H1 (cell line): ENCODE measurements at regions not wholly inside any gene's neighbourhood (a gene's known extent, or its start where the extent isn't known, plus 50 kb on each side); places are given as distances from the start of the nearest gene placed in this dataset.

Experiments used
- CTCF ChIA-PET: fragments of 300-600 bp; sonication (Branson Sonifier 250); formaldehyde crosslinking; loops from one replicate; lab custom pipeline; 2021; ENCODE audit not compliant: partially characterized antibody; lab: Charles Lee
- POLR2A ChIA-PET: fragments of 300-600 bp; sonication (Branson Sonifier 250); formaldehyde crosslinking; loops from one replicate; lab custom pipeline; 2021; ENCODE audit warnings: inconsistent platforms; ENCODE audit not compliant: partially characterized antibody; lab: Charles Lee
- DNase-seq, 2 experiments: peaks; one replicate each; pipeline versions ENCODE4 v3.0.0 to v3.0.0-alpha.2; 2010 to 2022; ENCODE audit warnings: low spot score in 2 of 2, low read depth in 1 of 2, mixed read lengths in 1 of 2
- FAIRE-seq: peaks from 2 replicates; lab custom pipeline; 2011; peaks lifted over from hg19 to GRCh38; lab: Jason Lieb, UNC
- H2AFZ ChIP-seq: 2 replicates; pipeline ENCODE4 v1.8.1; 2012; ENCODE audit warnings: low read length, inconsistent platforms
- H2AK5ac ChIP-seq: 2 replicates; pipeline ENCODE4 v1.6.1; 2013; ENCODE audit warnings: low read depth, low read length
- H2BK120ac ChIP-seq: replicated peaks from 2 replicates; pipeline ENCODE3; 2013; ENCODE audit warnings: low read depth, low read length, inconsistent platforms
- H2BK12ac ChIP-seq: 2 replicates; pipeline ENCODE4 v1.6.1; 2013; ENCODE audit warnings: low read depth, low read length
- H2BK15ac ChIP-seq: 2 replicates; pipeline ENCODE4 v1.6.1; 2013; ENCODE audit warnings: low read length
- H2BK20ac ChIP-seq: 2 replicates; pipeline ENCODE4 v1.6.1; 2013; ENCODE audit warnings: low read length
- H2BK5ac ChIP-seq: 2 replicates; pipeline ENCODE4 v1.6.1; 2013; ENCODE audit warnings: low read depth, low read length
- H3K14ac ChIP-seq: 2 replicates; pipeline ENCODE4 v1.6.1; 2013; ENCODE audit warnings: inconsistent platforms; ENCODE audit not compliant: insufficient read length
- H3K18ac ChIP-seq: 2 replicates; pipeline ENCODE4 v1.6.1; 2013; ENCODE audit warnings: low read length; ENCODE audit errors: extremely low read depth
- H3K23ac ChIP-seq: 2 replicates; pipeline ENCODE4 v1.6.1; 2013; ENCODE audit warnings: inconsistent platforms; ENCODE audit not compliant: insufficient read length
- H3K23me2 ChIP-seq: 2 replicates; pipeline ENCODE4 v1.6.1; 2013; ENCODE audit warnings: low read depth, low read length
- H3K27ac ChIP-seq: 2 replicates; pipeline ENCODE4 v1.6.1; 2011; ENCODE audit warnings: low read depth, low read length, inconsistent platforms
- H3K27me3 ChIP-seq, 4 experiments: replicated peaks in 1 of 4; 1 replicate in 1 of 4; 2 replicates in 3 of 4; pipeline versions ENCODE4 v1.6.1 to v1.8.1; 2011 to 2013; ENCODE audit warnings: low read length in 3 of 4, mild to moderate bottlenecking in 3 of 4, inconsistent platforms in 2 of 4, mixed read lengths in 2 of 4, moderate library complexity in 1 of 4; ENCODE audit not compliant: control insufficient read depth in 3 of 4, insufficient read depth in 3 of 4; ENCODE audit errors: extremely low read depth in 1 of 4
- H3K36me3 ChIP-seq, 4 experiments: 2 replicates each; pipeline versions ENCODE4 v1.6.1 to v1.8.1; 2011 to 2013; ENCODE audit warnings: mild to moderate bottlenecking in 4 of 4, low read length in 3 of 4, moderate library complexity in 2 of 4, control low read depth in 1 of 4, inconsistent platforms in 1 of 4; ENCODE audit not compliant: insufficient read depth in 4 of 4, control insufficient read depth in 2 of 4
- H3K4ac ChIP-seq: replicated peaks from 2 replicates; pipeline ENCODE3; 2013; ENCODE audit warnings: low read length, low read depth, mixed read lengths, inconsistent platforms; ENCODE audit not compliant: insufficient read length
- H3K4me1 ChIP-seq, 4 experiments: replicated peaks in 1 of 4; 1 replicate in 1 of 4; 2 replicates in 3 of 4; pipeline versions ENCODE4 v1.6.1 to v1.8.1; 2011 to 2013; ENCODE audit warnings: low read length in 3 of 4, inconsistent platforms in 2 of 4, mixed read lengths in 1 of 4; ENCODE audit not compliant: insufficient read depth in 4 of 4, control insufficient read depth in 3 of 4
- H3K4me2 ChIP-seq, 2 experiments: 2 replicates each; pipeline versions ENCODE4 v1.6.1 to v1.8.1; 2011 to 2013; ENCODE audit warnings: low read depth in 2 of 2, low read length in 2 of 2, control low read depth in 1 of 2, inconsistent platforms in 1 of 2, mild to moderate bottlenecking in 1 of 2; ENCODE audit not compliant: insufficient read depth in 1 of 2
- H3K4me3 ChIP-seq, 4 experiments: fragments of 200-600, 300-600 bp in 1 of 4; sonication (generic), shearing (Covaris generic), sonication (Bioruptor Twin) in 1 of 4; 2 replicates each; pipeline versions ENCODE4 v1.5.1 to v1.8.1; 2011 to 2016; ENCODE audit warnings: low read length in 4 of 4, low read depth in 3 of 4, control low read depth in 2 of 4, inconsistent platforms in 2 of 4, mild to moderate bottlenecking in 2 of 4, mixed read lengths in 1 of 4, moderate library complexity in 1 of 4; ENCODE audit not compliant: insufficient read depth in 2 of 4; ENCODE audit errors: extremely low read depth in 1 of 4
- H3K56ac ChIP-seq: replicated peaks from 2 replicates; pipeline ENCODE3; 2013; ENCODE audit warnings: low read depth, mild to moderate bottlenecking, mixed read lengths, low read length, inconsistent platforms; ENCODE audit not compliant: insufficient read length
- H3K79me1 ChIP-seq: 2 replicates; pipeline ENCODE4 v1.6.1; 2013; ENCODE audit warnings: low read depth, low read length, control low read depth
- H3K79me2 ChIP-seq, 2 experiments: 2 replicates each; pipeline versions ENCODE4 v1.6.1 to v1.8.1; 2012 to 2013; ENCODE audit warnings: low read length in 2 of 2, mild to moderate bottlenecking in 2 of 2, inconsistent platforms in 1 of 2; ENCODE audit not compliant: insufficient read depth in 2 of 2, control insufficient read depth in 1 of 2
- H3K9ac ChIP-seq, 4 experiments: replicated peaks in 1 of 4; 1 replicate in 1 of 4; 2 replicates in 3 of 4; pipeline versions ENCODE4 v1.6.1 to v1.8.1; 2011 to 2013; ENCODE audit warnings: low read depth in 3 of 4, low read length in 3 of 4, control low read depth in 2 of 4, mild to moderate bottlenecking in 2 of 4, moderate library complexity in 2 of 4, inconsistent platforms in 1 of 4; ENCODE audit errors: extremely low read depth in 1 of 4
- H3K9me3 ChIP-seq, 2 experiments: 2 replicates each; pipeline versions ENCODE4 v1.6.1 to v1.8.1; 2012 to 2013; ENCODE audit warnings: mild to moderate bottlenecking in 2 of 2, moderate library complexity in 2 of 2, control low read depth in 1 of 2, inconsistent platforms in 1 of 2, low read depth in 1 of 2, low read length in 1 of 2, mixed read lengths in 1 of 2; ENCODE audit not compliant: insufficient read depth in 2 of 2
- H4K20me1 ChIP-seq, 2 experiments: replicated peaks in 1 of 2; 2 replicates each; pipeline versions ENCODE3 to v1.8.1; 2011 to 2013; ENCODE audit warnings: inconsistent platforms in 2 of 2, low read length in 2 of 2, mild to moderate bottlenecking in 1 of 2; ENCODE audit not compliant: insufficient read depth in 2 of 2, control insufficient read depth in 1 of 2
- H4K5ac ChIP-seq: 2 replicates; pipeline ENCODE4 v1.6.1; 2013; ENCODE audit warnings: low read length, low read depth, mixed read lengths, inconsistent platforms; ENCODE audit not compliant: insufficient read length
- H4K8ac ChIP-seq: 2 replicates; pipeline ENCODE4 v1.8.0; 2013; ENCODE audit warnings: mild to moderate bottlenecking, moderate library complexity, low read length, inconsistent platforms; ENCODE audit not compliant: insufficient read depth; ENCODE audit errors: extremely low read depth
- H4K91ac ChIP-seq: replicated peaks from 2 replicates; pipeline ENCODE3; 2013; ENCODE audit warnings: low read length, mixed read lengths, inconsistent platforms; ENCODE audit not compliant: insufficient read length
- BACH1 ChIP-seq: IDR thresholded peaks from 2 replicates; pipeline ENCODE4 v1.6.1; 2012; ENCODE audit warnings: low read length, improper control_type of control experiment
- CBX8 ChIP-seq: fragments of 300-800, 300-1000 bp; sonication (generic); IDR thresholded peaks from 2 replicates; pipeline ENCODE4 v1.7.1; 2016; ENCODE audit warnings: low read depth, low read length, borderline replicate concordance
- GTF2F1 ChIP-seq: IDR thresholded peaks from 2 replicates; pipeline ENCODE4 v1.6.1; 2012; ENCODE audit warnings: low read depth, low read length, improper control_type of control experiment, borderline replicate concordance
- KDM1A ChIP-seq: fragments of 200-600, 300-600 bp; sonication (generic); IDR thresholded peaks from 2 replicates; pipeline ENCODE4 v1.7.1; 2016; ENCODE audit warnings: mild to moderate bottlenecking, low read length, borderline replicate concordance
- SP2 ChIP-seq: IDR thresholded peaks from 2 replicates; pipeline ENCODE4 v1.6.1; 2012; ENCODE audit warnings: mild to moderate bottlenecking, low read length, inconsistent platforms

- no peak overlapping the region for H3K56ac ChIP-seq
- no peaks in the 10 kb centered on the region for H3K4me1 ChIP-seq
- no peaks in the 10 kb centered on the region for H3K9me3 ChIP-seq
- CTCF ChIA-PET, result no interaction called here
- FAIRE-seq, result no peak
- no peak overlapping the region for H3K4ac ChIP-seq
- no peak overlapping the region for H2BK120ac ChIP-seq
- H3K27ac ChIP-seq, result no peak overlapping the region
- no peak overlapping the region for H3K23ac ChIP-seq
- no peak overlapping the region for H3K4me3 ChIP-seq
- no peak overlapping the region for H3K14ac ChIP-seq
- POLR2A ChIA-PET, result no interaction called here
- no peak overlapping the region for H2BK20ac ChIP-seq
- H2BK12ac ChIP-seq, result no peak overlapping the region
- no peak overlapping the region for H4K5ac ChIP-seq
- no peak overlapping the region for H2BK5ac ChIP-seq
- H3K79me2 ChIP-seq, result no peaks in the 10 kb centered on the region
- no peaks in the 10 kb centered on the region for H3K79me1 ChIP-seq
- H4K20me1 ChIP-seq, result no peaks in the 10 kb centered on the region
- H3K36me3 ChIP-seq, result no peaks in the 10 kb centered on the region
- no peak for DNase-seq
- no peak overlapping the region for H2AFZ ChIP-seq
- H3K27me3 ChIP-seq, result no peaks in the 10 kb centered on the region
- H3K18ac ChIP-seq, result no peak overlapping the region
- H3K9ac ChIP-seq, result no peak overlapping the region
- no peak overlapping the region for H4K91ac ChIP-seq
- H2AK5ac ChIP-seq, result no peak overlapping the region
- TF ChIP-seq GTF2F1 (no peak), KDM1A (no peak), SP2 (no peak), CBX8 (no peak), BACH1 (no peak)
- TF ChIP-seq, all 59 proteins: peak for 0
- Histone ChIP-seq H4K8ac (no peak overlapping the region), H3K4me2 (no peak overlapping the region), H3K23me2 (no peaks in the 10 kb centered on the region), H2BK15ac (no peak overlapping the region)
Observed at GRCh38 chr5:119810217-119810616, 180.9 kb downstream of the FAM170A start.
